SU-DHL-6 (cell line): ENCODE measurements at regions not wholly inside any gene's neighbourhood (a gene's known extent, or its start where the extent isn't known, plus 50 kb on each side); places are given as distances from the start of the nearest gene placed in this dataset.

Source experiments
- EZH2phosphoT487 ChIP-seq: fragments of 200-600 bp; sonication (generic), shearing (Covaris generic); conservative IDR thresholded peaks from 2 replicates; pipeline ENCODE4 v1.6.1; 2018; ENCODE audit warnings: mild to moderate bottlenecking, antibody characterized with exemption, low read length, moderate library complexity, mixed read lengths
- TF ChIP-seq, protein P1 (sequence below): fragments of 200-600 bp; sonication (generic); IDR thresholded peaks from one replicate; pipeline ENCODE4 v1.5.1; 2017; ENCODE audit warnings: antibody characterized with exemption, mild to moderate bottlenecking, low read length, moderate library complexity; ENCODE audit not compliant: insufficient read depth, poor library complexity, severe bottlenecking

DNA sequence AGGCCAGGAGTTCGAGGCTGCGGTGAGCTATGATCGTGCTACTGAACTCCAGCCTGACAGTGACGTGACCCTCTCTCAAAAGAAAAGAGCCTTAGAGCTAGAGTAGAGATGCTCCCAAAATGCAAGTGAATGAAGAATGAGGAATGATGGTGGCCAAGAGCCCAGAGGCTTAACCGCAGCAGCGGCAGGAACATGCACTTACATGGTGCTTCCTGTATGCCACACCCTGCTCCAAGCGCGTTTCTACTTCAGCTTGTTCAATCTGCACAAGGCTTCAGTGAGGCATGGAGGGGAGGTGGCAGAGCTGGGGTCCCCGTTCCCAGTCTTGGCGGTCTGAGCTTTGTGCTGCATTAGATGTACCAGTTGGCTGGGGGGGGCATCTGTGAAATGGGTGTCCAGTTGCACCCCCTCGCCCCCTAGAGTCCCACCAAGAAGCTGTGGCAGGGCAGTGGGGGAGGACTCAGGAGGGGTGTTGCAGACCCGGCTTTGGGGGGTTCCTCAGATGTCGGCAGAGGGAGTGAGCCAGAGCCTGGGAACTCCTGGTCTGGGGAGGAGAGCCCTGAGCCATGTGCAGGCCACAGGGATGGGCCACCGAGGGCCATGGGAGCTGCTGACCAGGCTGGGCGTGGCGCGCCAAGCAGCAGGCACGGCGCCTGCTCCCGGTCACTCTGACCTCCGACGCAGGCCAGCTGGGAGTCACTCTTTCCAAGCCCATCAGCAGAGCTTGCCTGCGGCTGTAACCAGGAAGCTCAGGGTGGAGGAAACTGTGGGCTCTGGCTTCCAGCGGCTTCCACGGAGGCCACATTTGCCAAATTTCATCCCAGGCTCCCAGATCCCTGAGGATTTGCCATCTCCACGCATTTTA is 260.1 kb downstream of the PARN start:
- TF ChIP-seq, protein P1, sequence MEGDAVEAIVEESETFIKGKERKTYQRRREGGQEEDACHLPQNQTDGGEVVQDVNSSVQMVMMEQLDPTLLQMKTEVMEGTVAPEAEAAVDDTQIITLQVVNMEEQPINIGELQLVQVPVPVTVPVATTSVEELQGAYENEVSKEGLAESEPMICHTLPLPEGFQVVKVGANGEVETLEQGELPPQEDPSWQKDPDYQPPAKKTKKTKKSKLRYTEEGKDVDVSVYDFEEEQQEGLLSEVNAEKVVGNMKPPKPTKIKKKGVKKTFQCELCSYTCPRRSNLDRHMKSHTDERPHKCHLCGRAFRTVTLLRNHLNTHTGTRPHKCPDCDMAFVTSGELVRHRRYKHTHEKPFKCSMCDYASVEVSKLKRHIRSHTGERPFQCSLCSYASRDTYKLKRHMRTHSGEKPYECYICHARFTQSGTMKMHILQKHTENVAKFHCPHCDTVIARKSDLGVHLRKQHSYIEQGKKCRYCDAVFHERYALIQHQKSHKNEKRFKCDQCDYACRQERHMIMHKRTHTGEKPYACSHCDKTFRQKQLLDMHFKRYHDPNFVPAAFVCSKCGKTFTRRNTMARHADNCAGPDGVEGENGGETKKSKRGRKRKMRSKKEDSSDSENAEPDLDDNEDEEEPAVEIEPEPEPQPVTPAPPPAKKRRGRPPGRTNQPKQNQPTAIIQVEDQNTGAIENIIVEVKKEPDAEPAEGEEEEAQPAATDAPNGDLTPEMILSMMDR = no peak
- no peak for TF ChIP-seq EZH2phosphoT487
